HG03457 (cell line): ENCODE measurements at regions not wholly inside any gene's neighbourhood (a gene's known extent, or its start where the extent isn't known, plus 50 kb on each side); places are given as distances from the start of the nearest gene placed in this dataset.

ENCODE experiments used
- ATAC-seq: cut with Tn5 transposase; IDR thresholded peaks from one replicate; pipeline ENCODE4 v1.9.1; 2021; ENCODE audit warnings: moderate number of reproducible peaks; ENCODE audit not compliant: unreplicated experiment

DNA sequence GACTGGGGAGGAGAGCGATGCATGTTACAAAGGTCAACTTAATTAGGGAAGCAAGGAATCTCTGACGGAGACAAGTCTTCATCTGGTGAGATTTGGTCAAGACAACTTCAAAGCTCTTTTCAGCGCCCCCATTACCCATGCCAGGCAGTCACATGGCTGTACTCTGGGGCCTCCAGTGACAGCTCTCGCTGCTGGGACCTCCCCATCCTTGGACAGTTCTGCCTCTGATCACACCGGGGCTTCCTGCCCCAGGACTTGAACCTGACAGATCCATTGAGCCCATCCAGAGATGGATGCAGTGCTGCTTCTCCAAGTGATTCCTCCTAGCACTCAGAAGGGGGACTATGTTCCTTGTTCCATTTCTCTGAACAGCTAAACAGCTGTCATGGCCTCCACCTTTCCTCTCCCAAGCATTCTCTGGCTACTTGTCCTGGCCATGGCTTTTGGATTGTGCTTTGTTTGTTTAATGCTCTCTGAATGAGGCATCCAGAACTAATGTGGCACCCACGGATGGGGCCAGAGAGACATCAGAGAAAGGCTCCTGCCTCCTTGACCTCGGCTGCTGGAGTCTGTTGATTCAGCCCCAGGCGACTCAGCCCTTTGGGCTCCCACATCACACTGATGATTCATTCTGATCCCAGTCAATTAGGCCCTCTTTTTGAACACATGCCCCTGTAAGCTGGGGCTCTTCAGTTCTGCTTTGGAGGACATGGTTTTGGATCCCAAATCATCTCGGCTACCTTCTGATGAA lies 122.1 kb upstream of the ADAMTS16 start:
- ATAC-seq: no peak

DNA sequence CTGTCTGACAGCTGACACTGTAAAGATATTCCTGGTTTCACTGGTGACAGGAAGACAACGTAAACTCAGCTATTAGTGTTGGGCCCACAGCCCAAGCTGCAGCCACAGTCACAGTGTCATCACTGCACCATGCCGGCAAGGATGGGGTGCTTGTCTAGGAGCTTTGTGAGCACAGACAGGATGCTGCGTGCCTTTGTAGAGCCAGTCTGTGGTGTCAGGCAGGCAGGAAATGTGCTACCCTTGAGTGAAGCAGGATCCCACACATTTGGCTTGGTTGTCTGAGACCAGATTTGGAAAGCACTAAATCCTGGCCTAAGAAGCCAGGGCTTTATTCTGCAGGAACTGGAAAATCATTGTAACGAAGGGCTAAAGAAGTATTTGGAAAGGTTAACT lies 121.6 kb upstream of the ADAMTS16 start:
- ATAC-seq: no peak

DNA sequence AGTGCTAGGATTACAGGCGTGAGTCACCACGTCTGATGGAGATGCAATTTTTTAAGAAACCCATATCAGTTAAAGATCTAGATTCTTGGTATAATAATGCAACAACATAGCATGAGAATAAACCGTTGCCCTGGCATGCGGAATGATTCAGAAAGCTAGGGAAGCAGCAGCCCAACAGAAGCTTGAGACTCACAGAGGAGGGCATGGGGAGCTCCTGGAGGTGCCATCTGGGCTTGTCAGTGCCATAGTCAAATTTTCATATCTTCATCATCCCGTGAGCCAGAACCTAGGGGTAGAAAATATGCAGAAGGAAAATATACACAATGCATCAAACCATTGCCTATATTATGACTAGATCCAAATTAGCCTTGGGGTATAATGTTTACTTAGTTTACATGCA lies 118.7 kb upstream of the ADAMTS16 start:
- ATAC-seq: no peak

DNA sequence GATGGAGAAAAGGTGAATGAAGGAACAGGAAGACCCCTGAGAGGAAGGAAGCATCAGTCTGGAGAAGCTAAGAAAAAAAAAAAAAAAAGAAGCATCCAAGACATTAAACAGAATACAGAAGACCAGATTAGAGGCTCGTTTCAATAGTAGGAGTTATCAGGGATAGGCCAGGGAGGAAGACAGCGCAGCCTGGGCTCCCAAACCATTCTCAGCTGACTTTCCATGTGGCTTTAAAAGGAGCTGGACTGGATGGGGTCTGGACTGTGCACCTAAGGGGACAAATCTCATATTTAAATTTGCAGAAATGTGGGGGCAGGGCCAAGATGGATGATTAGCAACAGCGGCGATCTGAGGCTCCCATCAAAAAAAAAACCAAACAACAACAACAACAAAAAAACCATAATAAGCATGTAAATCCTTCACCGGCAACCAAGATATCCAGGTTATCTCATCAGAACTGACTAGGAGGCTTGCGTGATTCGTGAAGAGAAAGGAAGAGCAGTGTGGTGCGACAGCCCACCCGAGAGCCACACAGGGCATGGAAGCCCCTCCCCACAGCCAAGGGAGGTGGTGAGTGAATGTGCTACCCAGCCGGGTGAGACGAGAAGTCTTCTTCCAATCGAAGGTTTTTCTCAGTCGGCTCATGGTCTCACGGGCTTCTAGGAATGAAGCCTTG lies 114.9 kb upstream of the ADAMTS16 start:
- no peak for ATAC-seq

DNA sequence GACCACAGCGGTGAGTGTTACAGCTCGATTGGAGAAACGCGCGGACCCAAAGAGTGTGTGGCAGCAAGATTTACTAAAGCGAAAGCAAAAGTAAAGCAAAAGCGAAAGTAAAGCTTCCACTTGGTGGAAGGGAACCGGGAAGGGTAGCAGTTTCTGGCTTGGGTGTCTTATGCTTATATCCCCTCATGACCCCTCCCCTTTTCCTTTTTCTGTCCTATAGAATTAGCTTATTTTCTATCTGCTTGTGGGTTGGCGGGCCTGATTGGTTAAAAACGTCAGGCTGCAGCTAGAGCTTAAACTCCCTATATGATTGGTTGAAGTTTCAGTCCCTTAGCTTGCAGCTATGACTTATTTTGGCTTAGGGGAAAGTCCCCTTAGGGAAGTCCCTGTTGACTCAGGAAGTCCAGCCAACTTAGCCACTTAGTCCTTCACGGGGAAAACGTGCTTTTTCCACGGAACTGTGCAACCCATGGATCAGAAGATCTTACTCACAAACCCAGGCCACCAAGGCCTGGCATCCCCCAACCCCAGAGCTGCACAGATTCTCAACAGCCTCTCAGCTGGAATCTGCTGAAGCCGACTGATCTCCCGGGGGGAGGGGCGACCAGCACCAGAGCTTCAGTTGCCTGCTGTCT lies 114.2 kb upstream of the ADAMTS16 start:
- no peak for ATAC-seq

DNA sequence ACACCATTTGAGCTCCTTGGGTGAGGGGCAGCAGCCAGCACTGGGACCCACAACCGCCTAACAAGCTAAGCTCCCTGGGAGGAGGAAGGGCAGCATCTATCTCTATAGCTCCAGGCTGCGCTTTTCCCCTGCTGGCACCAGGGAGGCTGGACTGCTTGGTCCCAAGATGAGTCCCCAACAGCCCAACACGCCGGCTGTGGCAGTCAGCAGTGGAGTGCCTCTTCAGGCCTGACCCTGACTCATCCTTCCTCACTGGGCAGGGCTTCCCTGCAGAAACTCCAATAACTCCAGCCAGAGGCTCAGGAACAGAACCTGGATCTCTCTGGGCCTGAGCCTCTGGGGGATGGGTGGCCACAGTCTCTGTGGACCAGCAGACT lies 113.7 kb upstream of the ADAMTS16 start:
- ATAC-seq: no peak

DNA sequence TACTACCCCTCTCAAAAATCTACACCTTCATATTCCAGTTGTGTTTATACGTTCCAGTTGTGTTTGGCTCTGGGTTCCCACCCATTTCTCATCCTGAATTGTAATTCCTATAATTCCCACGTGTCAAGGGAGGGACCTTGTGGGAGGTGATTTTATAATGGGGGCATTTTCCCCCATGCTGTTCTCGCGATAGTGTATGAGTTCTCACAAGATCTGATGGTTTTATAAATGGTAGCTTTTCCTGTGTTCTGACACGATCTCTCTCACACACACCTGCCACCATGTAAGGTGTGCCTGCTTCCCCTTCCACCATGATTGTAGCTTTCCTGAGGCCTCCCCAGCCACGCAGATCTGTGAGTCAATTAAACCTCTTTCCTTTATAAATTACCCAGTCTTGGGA lies 108.5 kb upstream of the ADAMTS16 start:
- no peak for ATAC-seq

DNA sequence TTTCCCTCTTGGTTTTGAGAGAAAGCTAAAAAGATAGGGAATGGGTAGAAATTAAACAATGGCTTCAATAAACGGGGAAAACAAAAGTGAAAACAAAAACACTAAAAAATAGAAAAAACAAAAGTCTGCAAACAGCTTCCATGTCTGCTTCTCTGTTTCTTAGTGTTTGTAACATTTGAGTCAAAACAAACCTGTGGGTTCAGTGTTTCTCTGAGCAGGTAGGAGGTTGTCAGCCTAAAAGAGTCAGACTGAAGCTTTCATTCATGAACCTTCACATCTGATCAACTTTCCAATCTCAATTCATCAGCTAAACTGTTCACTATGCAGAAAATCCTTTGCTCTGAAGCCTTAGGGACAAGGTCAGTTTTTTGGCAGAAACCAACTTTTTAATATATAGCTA lies 102.5 kb upstream of the ADAMTS16 start:
- ATAC-seq: no peak

DNA sequence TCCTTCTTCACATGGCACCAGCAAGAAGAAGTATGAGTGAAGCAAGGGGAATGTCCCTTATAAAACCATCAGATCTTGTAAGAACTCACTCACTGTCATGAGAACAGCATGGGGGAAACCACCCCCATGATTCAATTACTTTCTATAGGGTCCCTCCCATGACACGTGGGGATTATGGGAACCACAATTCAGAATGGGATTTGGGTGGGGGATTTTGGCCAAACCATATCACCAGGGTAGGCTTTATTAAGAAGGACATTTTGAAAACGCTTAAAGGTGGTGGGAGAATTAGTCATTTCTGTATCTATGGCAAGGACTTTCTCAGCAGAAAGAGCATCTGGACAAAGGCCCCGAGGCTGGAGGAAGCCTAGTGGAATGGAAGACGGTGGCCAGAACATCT lies 100.2 kb upstream of the ADAMTS16 start:
- no peak for ATAC-seq

DNA sequence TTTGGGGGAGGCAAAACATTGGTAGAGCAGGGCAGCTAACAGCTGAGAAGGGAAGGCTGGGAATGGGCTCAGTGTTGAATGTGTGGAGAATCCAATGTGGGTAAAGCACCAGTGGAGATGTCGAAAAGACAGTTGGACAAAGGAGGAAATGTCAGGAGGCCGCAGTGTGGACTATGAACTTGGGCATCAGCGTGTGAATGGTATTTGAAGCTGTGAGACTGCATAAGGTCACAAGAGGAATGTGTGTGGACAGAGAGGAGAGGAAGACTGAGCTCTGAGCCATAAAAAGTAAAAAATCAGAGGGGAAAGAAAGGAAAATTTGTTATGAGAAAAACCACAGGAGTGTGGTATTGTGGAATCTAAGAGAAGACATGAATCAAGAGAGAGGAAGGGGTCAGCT lies 99.4 kb upstream of the ADAMTS16 start:
- no peak for ATAC-seq

DNA sequence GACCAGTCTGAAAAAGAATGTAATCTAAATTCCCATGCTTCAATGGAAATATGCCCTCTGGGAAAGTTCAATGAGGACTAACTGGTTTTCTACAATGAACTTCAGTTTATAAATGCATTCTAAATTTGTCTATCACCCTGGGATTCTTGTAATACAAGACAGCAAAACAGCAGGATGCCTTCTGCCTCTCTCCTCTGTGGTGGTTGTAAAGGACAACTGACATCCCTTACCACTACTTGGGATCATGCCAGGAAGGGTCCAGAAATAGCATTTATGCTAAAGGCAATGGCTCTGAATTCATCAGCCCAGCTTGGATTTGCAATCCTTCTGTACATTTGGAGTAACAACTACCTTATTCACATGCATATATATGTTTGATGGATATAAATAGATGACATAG lies 97.3 kb upstream of the ADAMTS16 start:
- no peak for ATAC-seq

DNA sequence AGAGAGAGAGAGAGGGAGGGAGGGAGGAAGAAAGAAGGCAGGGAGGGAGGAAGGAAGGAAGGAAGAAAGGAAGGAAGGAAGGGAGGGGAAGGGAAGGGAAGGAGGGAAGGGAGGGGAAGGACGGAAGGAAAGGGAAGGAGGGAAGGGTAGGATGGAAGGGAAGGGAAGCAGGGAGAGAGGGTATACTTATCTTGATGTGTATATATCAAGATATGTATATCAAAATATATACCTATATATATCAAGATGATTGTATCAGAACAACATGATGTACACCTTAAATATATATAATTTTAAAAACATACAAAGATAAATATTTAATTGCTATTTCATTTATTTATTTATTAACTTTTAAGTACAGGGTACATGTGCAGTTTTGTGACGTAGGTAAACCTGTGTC lies 96.8 kb upstream of the ADAMTS16 start:
- ATAC-seq: no peak

DNA sequence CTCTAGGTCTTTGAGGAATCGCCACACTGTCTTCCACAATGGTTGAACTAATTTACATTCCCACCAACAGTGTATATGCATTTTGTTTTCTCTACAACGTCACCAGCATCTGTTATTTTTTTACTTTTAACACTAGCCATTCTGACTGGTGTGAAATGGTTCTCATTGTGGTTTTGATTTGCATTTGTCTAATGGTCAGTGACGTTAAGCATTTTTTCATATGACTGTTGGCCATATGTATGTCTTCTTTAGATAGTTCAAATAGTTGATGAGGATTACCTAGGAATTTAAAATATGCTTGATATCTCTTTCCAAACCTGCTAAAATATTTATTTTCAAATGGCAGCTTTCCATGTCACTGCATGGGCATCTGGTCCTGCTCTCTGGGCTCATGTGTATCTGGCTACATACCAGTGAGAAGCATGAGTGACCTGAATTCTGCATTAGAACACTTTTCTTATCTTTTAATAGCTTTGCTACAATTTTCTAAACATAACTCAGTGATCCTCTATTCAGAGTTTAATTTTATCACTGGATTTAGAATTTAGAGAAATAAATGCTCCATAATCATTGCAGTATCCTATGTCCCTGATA lies 95.8 kb upstream of the ADAMTS16 start:
- ATAC-seq: no peak

DNA sequence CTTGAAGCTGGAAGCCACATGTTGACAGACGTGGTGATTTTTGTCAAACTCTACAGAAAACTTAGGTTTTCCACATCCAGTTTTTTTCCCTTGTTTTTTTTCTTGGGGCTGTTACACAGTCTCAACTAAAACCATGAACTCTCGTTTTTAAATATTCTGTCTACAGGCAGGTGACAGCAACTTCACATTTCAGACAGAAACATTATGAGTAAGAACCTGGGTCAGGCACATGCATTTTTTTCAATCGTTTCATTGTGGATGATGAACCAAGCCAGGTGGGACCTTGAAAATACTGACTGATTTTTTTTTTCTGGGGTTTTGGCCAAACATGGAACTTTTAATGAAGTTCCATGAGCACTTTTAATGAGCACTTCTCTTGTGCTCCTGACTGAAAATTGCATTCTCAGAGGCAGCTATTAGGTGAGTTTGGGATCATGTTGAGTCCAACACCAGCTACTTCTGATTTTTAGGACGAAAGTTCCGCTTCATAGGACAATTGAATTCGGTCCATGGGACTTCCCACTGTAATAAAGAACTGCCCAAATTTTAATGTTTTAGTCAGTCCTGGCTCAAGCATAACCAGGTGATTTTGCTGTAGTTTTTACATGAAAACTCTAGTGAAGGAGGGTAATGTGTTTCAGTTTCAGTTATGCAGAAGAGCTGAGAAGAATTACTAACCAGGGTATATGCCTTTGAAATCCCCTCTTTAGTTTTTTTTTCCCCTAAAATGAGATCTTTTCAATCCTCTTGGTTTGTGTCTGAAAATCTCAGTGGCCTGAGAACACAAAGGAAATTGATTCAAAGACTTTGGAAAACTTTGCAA lies 93.2 kb upstream of the ADAMTS16 start:
- ATAC-seq: peak; percentile 78

DNA sequence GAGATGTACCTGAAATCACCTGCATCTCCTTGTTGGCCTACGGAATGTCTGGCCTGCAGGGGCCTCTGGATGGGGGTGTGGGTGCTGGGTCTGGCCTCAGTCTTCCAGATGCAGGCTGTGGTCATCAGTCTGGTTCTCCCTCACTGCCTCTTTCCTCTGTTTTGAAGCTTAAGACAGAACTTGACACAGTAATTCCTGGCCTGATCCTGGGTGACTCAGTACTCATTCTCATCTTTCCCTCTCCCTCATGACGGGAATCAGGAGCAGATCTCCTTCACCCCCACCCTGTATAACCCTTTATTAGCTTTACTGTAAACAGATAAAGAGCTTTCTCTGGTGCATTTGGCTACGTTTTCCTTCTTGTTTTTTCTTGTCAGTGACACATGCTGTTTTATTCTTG lies 89.3 kb upstream of the ADAMTS16 start:
- ATAC-seq: no peak

DNA sequence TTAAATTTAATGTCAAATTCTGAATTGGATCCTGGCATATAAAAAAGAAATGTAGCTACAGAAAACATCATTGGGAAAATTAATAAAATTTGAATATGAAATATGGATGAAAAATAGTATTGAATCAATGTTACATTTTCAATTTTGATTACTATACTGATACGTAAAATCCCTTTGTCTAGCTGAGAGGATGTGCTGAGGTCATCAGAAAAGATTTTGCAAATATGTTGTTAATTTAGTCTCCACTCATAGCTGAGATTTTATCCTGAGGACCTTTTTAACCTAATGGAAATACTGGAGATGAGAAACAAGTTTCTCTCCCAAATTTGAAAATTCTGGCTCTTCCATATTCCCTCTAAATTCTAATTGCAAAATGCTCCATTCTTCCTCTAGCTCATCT lies 84.4 kb upstream of the ADAMTS16 start:
- ATAC-seq: no peak

DNA sequence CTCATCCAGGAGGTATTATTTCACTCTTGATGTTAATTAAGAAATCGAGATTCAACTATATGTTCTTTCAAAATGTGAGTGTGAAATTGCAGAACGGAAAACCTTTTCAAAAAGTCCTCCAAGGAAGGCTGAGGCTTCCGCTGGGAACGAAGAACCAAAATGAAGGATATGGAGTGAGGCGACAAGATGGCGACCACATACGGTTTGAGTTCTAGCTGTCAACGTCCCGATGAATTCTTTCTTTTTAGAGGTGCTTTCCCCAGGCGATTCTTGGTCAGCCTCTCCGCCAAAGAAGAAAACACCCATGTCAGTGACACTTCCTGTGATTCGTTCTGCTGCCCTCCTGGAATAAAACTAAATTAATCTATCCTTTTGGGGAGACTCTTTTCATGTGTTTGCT lies 78.3 kb upstream of the ADAMTS16 start:
- no peak for ATAC-seq

DNA sequence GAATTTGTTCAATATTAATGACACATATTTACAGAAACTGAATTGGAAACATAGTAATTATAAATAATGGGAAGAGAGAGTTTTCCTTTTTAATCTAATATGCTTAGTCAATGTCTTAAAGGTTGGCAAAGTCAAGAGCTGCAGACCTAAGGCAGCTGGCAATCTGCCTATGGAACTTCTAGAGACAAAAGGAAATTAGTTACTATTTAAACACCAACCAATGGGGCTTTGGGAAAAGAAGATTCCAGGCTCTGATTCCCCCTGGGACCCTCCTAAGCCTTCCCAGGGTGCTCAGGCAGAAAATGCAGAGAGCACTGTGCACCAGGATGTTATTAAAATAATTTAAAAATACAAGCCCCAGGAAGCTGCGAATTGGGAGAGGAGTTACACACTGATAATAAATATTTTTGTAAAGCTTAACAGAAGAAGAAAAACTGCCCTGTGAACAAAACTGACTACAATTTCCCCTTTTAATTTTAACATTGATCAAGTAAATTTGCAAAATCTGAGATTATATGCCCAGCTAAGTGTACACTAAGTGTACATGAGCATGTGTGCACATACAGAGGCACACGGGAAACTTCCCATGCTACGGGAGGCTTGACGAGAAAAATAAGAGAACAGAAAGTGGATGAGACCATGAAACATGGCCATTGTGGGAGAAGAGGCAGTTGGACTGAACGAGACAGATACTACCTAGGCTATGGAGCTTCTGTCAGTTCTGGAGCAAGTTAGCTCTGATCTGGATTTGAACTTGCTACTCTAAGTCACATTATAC lies 77.4 kb upstream of the ADAMTS16 start:
- ATAC-seq: no peak

DNA sequence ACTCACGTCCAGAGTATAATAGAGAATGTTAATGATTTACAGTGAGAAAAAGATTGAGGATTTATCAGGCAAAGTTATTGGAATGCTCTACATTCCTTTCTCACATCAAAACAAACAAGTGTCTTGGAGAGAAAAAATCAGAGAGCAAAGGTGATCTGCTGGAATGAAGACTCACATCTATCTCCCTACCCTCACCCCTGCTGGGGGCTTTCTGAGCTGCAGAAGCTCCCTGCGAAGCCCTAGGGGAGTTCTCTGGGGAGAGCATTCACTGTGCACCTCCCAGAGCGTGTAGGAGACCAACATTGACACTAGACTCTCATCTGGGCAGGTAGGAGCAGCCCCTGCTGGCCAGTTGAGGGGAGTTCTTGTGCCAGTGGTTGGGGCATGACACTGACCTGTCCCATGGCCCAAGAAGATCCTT lies 76.6 kb upstream of the ADAMTS16 start:
- ATAC-seq: no peak

DNA sequence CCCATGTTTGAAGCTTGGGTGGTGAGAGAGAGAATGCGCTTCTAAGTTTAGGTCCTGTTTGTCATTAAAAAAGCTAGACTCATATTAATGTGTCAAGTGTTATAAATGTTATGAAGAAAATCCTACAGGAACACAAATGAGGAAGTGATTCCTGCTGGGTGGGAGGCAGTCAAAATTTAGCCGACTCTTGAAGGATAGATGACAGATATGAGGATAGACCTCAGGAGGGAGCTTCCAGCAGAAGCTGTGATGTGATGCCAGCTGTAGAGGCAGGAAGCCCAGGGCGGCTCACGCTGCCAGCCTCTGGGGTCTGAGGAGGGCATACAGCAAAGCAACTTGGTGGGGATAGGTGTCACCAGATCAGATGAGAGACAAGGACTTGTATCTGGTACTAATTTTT lies 74.7 kb upstream of the ADAMTS16 start:
- ATAC-seq: no peak
